Fibroblast of skin of right biceps (primary cell): ENCODE measurements at regions not wholly inside any gene's neighbourhood (a gene's known extent, or its start where the extent isn't known, plus 50 kb on each side); places are given as distances from the start of the nearest gene placed in this dataset.

Source experiments
- DNase-seq: peaks from one replicate; pipeline ENCODE4 v3.0.0-alpha.2; 2013

DNA sequence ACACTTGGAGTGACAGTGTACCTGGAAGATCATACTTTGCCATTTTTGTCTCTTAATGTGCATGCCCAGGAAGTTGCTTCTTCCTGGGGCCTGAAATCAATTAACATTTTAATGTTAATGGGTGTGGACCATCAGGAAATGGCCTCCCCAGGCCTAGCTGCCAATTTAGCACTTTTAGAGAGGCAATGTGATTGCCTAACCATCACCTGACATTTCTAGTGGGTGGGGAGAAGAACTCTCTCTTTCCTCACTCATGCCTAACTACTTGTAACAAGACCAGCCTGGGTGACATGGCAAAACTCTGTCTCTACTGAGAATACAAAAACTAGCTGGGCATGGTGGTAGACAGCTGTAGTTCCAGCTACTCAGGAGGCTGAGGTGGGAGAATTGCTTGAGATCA, 549.0 kb upstream of the RGS18 start:
- no peak for DNase-seq

DNA sequence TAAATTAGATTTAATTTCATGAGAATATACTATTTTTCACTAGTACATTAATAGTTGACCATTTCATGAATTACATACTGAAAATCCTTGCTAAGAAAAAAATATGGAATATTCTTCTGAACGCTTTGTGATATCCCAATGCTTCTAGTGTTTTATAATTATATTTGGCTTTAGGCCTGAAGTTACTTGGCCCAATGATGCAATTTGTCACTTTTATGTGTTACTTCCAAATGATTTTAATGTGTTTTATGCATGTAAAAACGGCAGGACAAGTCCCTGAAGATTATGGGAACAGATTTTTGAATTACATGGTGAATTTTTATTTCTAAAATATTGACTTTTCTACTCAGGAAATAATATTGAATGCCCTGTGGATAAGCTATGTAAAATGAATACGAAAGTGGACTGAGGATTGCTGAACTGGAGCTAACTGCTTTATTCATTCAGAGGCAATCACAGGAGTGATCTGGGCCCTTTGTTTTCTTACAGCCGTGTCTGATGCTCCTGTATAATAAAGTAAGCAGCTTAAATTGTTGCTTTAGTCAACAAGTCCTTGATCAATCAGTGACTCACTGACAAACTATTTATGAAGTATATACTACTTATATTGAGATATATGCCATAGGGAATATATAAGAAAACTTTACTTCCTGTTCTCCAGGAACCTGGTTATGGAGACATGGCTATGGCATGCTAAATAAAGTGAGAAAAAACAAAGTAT, 543.0 kb upstream of the RGS18 start:
- DNase-seq = no peak

DNA sequence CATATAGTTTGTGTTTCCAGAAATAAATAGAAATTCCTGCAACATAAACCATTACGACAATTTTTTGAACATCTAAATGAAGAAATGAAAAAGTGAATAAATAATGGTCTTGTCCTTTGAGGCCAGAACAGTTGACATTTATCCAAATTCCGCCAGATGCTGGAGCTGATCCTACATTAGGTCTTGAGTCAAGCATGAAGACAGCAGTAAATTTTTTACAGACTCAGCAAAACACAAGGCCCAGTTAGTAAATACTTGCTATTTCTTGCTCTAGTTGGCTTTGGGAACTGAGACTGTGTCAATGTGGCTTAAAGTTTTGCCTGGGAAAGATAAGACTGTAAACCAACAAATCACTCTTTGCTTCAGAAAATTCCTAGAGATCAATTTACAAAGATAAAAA, 540.1 kb upstream of the RGS18 start:
- DNase-seq = no peak

DNA sequence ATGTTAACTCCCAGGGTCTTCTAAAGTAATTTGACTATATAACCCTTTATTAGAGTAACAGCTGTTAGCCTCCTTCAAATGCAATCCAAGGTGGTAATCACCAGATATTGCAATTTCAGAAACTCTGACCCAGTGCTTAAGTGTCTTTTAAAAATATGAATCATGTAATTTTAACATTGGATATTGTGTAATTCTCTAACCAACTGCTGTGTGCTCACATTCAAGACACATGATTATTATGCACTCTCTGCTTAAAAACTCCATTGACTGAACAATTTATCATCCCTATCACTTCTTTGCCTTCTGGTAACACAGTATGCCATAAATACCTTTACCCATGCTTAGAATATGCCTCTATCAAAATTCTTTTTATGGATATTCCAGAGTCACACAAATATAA, 537.4 kb upstream of the RGS18 start:
- no peak for DNase-seq

DNA sequence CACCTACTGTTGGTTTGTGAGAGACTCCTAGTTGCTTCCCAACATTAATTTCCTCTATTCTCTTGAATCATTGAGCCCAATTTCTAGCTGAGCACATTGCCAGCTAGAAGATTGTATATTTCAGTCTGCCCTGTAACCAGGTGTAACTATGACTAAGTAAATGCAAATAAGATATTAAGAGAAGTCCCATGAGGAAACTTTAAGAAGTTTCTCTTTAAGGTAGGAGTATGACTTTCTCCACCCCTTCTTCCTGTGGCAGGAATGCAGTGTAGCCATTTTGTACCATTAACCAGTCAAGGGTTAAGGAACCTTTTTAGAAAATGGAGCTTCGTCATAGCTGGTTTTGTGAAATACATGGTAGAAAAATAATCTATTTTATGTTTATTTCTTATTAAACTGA, 534.2 kb upstream of the RGS18 start:
- no peak for DNase-seq

DNA sequence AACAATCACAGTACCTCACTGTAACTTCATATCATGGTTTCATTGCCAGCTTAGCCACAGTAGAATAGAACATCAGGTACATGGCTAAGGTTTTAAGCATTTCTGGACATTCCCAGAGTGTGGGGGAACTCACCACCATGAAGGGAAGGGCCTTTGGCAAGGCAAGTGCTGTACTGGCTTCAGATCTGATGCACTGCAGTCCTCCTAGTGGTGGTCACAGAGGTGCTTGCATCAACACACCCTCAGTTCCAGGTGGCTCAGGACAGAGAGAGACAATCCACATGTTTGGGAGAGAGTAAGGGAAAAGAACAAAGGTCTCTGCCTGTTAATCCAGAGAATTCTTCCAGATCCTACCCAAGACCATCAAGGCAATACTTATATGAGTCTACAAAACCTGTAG, 528.4 kb upstream of the RGS18 start:
- no peak for DNase-seq

DNA sequence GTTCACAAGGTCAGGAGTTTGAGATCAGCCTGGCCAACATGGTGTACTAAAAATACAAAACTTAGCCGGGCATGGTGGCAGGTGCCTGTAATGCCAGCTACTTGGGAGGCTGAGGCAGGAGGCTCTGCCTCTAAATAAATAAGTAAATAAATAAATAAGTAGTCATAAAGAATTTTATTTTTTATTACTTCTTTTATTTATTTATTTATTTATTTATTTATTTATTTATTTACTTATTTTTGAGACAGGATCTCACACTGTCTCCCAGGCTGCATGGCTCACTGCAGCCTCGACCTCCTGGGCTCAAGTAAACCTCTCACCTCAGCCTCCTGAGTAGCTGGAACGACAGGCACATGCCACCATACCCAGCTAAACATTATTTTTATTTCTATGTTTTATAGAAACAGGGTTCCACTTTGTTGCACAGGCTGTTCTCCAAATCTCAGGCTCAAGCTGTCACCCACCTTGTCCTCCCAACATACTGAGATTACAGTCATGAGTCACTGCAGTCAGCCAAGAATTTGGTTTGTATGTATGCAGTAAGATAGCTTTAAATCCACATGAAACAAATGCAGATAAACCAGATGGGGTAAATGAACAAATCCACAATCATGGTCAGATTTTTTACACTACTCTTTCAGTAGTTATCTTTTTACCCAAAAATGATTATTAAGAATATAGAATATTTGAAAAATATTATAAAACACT, 523.3 kb upstream of the RGS18 start:
- no peak for DNase-seq

DNA sequence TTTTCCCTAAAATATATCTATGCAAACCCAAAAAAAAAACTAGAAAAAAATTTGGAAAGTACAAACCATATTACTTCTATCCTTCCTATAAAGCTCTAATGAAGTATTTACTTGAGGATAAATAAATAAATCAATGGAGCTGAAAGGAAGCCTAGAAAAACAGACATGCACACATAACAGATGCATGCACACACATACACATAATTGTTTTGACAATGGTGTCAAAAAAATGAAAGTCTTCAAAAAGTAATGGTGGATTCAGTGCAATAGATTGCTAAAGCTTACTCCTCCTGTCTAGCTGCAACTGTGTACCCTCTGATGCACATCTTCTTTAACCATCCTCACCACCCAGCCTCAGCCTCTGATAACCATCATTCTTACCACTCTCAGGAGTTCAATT, 521.9 kb upstream of the RGS18 start:
- DNase-seq = no peak

DNA sequence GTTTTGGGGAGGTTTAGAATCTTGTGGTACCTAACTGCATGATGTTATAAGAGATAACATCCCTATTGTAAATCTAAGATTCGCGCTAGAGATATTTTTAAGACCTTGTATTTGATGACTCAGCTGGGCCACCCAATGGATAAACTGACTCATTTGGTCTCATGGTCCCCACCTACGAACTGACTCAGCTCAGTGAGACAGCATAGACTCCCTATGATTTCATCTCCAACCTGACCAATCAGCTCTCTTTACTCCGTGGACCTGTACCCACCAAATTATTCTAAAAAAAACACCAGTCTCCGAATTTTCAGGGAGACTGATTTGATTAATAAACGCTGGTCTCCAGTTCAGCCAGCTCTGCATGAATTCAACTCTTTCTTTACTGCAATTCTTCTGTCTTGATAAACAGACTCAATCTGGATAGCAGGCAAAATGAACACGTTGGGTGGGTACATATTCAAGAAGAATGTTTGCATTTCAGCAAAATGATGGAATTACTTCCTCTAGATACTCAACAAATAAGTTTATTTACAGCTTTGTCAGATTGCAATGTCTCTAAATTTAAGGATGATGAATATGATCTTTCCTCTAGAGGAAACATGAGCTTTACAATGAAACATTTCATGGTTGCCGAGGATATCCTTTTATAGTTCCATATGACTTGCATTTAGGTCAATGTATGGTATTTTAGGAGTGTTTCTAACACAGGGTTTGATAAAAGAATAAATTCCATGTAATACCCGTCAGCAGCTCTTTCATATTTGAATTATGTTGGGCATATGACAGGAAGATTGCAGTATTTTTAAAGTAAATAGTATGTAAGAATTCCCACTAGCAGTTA, 516.6 kb upstream of the RGS18 start:
- peak; percentile 72 for DNase-seq

DNA sequence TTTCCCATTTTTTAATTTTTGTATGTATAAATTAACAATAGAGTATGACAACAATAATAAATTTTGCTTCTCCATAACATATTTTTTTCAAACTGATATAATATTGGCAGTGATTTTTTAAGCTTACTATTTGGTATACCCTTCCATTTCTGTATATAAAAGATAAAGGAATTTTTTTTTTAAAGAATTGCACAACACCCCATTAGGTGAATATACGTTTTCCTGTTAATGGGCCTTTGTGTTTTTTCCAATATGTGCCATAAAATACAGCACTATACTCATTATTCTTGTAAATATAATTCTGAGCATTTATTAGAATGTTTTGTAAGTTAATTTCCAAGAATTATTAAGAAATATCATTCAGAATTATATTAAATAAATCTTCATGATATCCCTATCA, 515.2 kb upstream of the RGS18 start:
- no peak for DNase-seq

DNA sequence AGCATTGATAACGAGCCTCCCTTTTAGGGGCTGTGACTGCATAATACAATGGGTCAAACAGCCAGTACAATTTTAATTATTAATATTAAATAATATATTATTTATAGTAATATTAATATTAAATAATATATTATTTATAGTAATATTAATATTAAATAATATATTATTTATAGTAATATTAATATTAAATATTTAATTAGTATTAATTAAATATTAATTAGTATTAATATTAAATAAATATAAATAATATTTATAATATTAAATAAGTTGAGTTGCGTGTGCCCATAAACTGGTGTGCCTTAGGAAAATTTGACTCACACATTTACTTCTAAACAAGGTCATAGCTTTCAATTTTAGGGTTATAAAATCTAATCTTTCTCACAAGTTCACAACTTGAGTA, 509.3 kb upstream of the RGS18 start:
- no peak for DNase-seq

DNA sequence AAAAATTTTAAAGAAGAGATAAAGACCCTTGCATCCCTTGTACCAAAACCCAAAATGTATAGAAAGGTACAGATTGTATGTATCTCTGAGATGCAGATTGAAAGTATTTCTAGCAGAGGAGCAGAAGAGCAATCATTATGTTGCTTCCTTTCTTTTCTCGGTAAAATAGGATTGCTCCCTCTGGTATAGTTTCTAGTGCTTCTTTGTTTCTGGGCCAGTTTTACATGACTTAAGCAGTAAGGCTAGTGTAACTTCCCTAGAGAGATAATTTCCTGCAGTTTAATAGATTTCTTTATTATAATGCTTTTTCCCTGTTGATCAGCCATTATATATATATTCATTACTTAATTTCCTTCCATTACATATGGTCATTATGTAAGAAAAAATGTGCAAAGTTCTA, 496.2 kb upstream of the RGS18 start:
- DNase-seq = no peak

DNA sequence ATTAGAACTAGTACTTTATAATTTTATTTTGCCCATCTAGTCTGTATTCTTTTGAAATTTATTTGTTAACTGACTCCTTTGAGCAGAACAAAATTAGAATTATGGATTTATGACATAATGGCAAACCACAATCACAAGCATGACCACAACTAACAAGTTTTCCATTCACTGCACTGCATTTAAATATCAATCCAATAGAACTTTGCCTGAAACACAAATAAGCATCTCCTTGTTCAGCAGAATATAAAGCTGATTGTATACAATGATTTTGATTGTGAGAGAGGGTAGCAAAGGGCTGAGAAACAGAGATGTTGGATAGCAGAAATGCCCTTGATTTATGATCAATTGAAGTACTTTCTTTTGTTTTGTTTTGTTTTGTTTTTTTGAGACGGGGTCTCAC, 495.5 kb upstream of the RGS18 start:
- DNase-seq = no peak

DNA sequence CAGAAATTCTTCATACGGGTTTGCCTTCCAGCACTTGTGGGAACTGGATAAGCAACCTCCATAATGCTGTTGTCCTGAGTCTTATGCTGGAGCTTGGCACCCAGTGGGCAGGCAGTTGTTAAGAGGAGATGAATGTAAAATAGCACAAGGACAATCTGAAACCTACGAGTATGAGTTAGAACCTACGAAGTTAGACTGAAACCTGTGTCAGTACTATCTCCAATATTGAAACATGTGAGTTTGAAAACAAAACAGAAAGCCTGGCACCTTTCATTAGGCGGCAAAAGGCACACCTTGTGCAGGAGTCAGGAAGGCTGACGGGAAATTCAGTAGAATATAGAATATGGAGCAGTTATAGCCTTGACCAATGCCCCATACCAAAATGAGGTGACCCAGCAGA, 489.7 kb upstream of the RGS18 start:
- no peak for DNase-seq

DNA sequence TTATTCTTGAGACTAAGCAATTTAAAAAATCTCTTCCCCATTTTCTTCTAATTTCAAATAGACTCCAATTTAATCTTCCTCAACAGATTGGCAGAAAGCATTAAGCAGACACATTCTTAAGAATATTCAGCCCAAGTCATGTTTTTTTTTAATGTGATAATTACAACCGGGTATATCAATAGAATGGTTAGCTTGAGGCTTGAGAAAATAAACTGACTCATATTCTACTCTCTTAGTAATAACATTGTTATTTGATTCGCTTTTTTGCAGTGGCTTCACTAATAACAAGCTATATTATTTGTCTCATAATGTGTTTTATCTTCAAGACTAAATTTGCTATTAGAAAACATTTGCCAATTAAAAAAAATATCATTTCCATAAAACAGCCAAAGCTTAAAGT, 488.6 kb upstream of the RGS18 start:
- DNase-seq = peak; percentile 26

DNA sequence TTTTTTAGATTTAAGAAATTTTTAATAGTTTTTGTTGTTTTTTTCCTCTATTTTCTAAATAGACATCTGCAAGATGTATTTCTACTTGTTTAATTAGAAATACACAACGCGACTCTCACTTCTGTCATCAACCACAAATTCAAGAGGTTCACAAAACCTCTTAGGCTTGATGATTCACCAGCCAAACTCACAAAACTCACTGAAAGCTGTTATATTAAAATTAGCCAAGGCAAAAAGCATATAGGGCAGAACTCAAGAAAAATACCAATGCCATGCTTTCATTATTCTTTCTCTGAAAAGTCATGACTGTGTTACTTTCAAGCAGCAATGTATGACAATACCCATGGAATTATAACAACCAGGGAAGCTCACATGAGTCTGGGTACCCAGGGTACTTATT, 487.0 kb upstream of the RGS18 start:
- peak; percentile 63 for DNase-seq

DNA sequence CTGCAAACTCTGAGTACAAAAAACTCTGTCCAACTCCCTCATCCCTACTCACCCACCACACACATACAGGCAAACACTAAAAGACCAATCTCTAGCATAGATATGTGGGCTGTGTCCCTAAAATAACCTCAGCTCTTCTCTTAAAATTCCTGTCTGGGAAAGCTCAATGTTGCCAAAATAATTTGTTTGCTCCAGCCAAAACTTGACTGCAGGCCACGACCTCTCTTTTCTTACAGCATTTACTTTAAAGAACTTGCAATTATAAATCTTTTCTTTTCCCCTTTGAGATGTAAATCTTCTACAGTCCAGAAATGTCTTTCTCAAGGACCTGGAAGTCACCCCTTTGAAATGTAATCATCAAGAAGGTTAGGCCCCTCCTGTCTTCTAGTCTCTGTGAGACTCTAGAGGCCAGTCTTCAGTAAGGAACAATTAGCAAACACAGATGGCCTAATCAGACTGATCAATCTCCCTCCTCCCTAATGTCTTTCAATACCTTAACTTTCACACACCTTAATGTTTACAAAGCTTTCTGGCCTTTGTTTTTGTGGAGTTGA, 483.6 kb upstream of the RGS18 start:
- DNase-seq = no peak

DNA sequence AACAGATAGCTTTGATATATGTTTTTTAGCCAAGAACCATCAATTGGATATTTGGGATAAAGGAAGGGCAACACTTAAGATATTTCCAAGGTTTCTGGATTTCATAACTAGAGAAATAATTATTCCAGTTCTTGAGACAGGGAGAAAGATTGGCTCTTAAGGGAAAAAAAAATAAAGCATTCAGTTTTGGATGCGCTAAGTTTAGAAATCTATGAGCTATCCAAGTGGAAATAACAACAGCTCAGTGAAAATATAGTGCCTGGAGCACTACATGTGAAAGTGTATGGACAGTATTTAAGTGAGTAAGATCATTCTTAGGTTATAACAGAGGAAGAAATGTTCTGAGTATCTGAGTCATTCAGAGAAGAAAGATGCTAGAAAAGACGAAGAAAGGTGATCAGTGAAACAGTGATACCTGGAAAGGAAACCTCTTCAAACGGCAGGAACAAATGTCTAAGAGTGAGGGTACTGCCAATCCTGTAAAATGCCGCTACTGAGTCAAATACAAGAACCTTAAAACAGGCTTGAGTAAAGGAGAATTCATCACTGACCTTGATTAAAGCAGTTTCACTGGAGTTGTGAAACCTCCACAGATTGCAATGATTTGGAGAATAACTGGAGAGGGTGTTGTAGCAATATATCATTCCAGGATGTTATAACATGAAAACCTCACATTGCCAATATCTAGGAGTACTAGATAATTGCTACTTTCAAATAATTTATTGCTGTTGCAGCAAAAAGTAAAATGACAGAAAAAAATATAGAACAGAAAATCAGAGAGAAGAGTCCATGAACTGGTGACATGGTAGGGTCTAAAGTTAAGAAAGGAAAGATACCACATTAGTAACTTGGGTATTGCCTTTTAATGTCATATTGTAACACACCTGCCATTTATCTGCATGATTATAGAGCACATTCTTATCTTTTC, 482.1 kb upstream of the RGS18 start:
- no peak for DNase-seq

DNA sequence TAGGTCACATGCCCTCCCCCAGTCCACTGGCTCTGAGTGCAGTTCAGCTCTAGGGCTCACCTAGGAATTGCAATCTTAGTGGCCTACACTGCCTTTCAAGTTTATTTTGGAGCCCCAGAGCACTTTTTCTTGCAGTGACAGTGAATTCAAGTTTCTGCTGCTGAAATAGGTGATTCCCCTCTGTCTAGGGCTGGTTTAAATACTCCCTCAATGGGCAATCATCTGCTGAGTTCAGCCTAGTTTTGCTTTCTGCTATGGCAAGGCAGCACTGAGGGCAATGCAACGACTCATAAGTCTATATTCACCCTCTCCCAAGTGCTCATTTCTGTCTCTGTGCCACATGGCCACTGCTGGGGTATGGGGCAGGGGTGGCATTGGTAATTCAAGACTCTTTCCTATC, 472.6 kb upstream of the RGS18 start:
- DNase-seq = no peak

DNA sequence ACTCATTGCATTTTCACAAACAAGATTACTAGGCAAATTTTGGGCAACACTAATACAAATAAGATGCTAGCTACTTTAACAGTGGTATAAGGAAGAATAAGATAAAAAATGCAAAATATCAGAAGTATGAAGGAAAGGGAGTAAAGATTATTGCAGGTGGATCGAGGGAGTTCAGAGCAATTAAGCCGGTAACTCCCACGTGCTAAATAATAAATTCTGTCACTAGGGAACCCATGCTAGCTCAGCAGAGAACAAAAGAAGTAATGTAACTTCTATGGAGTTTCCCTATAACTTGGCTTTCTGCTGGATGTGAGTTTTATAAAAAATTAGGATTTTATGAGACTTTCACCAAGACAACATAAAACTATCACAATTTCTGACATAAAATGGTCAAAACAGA, 470.5 kb upstream of the RGS18 start:
- no peak for DNase-seq

DNA sequence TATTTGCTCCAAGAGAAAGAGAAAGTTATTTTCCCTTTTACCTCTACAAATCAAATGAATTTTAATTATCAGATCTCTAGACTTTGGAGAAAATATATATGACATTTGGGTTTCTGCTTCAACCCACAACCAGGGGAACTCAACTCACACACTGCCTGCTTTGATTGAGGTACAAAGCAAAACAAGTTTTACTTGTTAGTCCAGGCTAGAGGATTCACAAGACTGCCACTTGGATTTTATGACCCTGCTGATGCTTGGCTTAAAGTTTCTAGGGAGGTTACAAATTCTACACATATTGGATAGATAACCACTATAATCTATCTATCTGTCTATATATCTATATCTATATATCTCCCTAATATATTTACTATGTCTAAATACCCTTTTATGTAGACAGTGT, 467.3 kb upstream of the RGS18 start:
- DNase-seq = no peak

DNA sequence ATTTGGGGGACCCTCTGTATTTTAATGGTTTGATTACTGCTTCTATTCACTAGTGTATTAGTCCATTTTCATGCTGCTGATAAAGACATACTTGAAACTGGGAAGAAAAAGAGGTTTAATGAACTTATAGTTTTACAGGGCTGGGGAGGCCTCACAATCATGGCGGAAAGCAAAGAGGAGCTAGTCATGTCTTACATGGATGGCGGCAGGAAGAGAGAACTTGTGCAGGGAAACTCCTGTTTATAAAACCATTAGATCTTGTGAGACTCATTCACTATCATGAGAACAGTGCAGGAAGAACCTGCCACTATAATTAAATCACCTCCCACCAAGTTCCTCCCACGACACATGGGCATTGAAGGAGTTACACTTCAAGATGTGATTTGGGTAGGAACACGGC, 464.5 kb upstream of the RGS18 start:
- DNase-seq = no peak

DNA sequence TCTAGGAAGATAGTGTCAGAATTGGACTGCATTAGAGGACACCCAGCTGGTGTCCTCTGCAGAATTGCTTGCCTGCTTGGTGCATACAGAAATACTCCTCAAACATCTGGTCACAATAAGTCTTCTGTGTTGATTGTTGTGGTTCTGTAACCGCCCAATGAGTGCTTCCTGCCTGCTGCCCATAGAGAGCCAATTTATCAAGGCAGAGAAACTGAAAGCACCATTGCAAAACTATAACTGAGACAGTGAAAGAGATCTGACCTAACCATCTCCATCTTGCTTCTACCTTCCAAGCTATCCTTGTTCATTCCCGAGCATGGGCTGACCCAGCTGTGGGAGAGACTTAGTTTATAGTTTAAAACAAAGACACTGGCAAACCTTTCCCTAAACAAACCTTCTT, 462.4 kb upstream of the RGS18 start:
- peak; percentile 32 for DNase-seq
